ENCODE measurements at regions not wholly inside any gene's neighbourhood (a gene's known extent, or its start where the extent isn't known, plus 50 kb on each side); places are given as distances from the start of the nearest gene placed in this dataset.
"Not testable (repeated sequence)": the region's sequence is repeated elsewhere in the genome, so short reads cannot be mapped to it uniquely, and the experiment has no call there.

- Histone ChIP-seq H3F3A (ENCODE audit: insufficient read depth, low read length) (no peaks in the 10 kb centered on the region), H3K27ac (ENCODE audit: low read depth, low read length, poor library complexity, severe bottlenecking) (no peak overlapping the region), H3K36me3 (ENCODE audit: insufficient read depth, low read length) (no peaks in the 10 kb centered on the region), H3K4me2 (ENCODE audit: low read length) (no peak overlapping the region), H3K4me3 (ENCODE audit: low read depth, low read length, poor library complexity, severe bottlenecking) (no peak overlapping the region), H3K9ac (ENCODE audit: low read length) (no peak overlapping the region), H3K27me3 (ENCODE audit: insufficient read depth, low read length) (no peaks in the 10 kb centered on the region), H3K4me1 (ENCODE audit: insufficient read depth, low read length, severe bottlenecking) (no peaks in the 10 kb centered on the region), H4K20me1 (ENCODE audit: insufficient read depth, low read length) (no peaks in the 10 kb centered on the region), H3K9me2 (ENCODE audit: low read depth, low read length) (no peaks in the 10 kb centered on the region), H2AFZ (ENCODE audit: low read length) (no peak overlapping the region), H3K9me3 (ENCODE audit: low read length) (no peaks in the 10 kb centered on the region), H3K79me2 (ENCODE audit: insufficient read depth, low read length) (no peaks in the 10 kb centered on the region)
- peak; percentile 58 for TF ChIP-seq CTCF (IDR thresholded peaks at IDR 0.05; ENCODE audit: low read length)
- TF ChIP-seq EZH2 (IDR thresholded peaks at IDR 0.05; ENCODE audit: borderline replicate concordance, low read length) = no peak
These were observed 203.0 kb upstream of the TBX18 start for GRCh38 chr6:84967389-84967788.

GRCh38 chr6:84953111-84953755 is 188.8 kb upstream of the TBX18 start:
- no peak overlapping the region for H3K4me2 ChIP-seq (ENCODE audit: low read length)
- H2AFZ ChIP-seq (ENCODE audit: low read length) = no peak overlapping the region
- no peaks in the 10 kb centered on the region for H3K4me1 ChIP-seq (ENCODE audit: insufficient read depth, low read length, severe bottlenecking)
- H3K27me3 ChIP-seq (ENCODE audit: insufficient read depth, low read length) = no peaks in the 10 kb centered on the region
- no peaks in the 10 kb centered on the region for H3F3A ChIP-seq (ENCODE audit: insufficient read depth, low read length)
- no peaks in the 10 kb centered on the region for H4K20me1 ChIP-seq (ENCODE audit: insufficient read depth, low read length)
- no peaks in the 10 kb centered on the region for H3K79me2 ChIP-seq (ENCODE audit: insufficient read depth, low read length)
- H3K27ac ChIP-seq (ENCODE audit: low read depth, low read length, poor library complexity, severe bottlenecking) = no peak overlapping the region
- H3K4me3 ChIP-seq (ENCODE audit: low read depth, low read length, poor library complexity, severe bottlenecking) = no peak overlapping the region
- no peaks in the 10 kb centered on the region for H3K9me2 ChIP-seq (ENCODE audit: low read depth, low read length)
- TF ChIP-seq EZH2 (IDR thresholded peaks at IDR 0.05; ENCODE audit: borderline replicate concordance, low read length) (no peak), CTCF (IDR thresholded peaks at IDR 0.05; ENCODE audit: low read length) (no peak)
- no peaks in the 10 kb centered on the region for H3K9me3 ChIP-seq (ENCODE audit: low read length)
- H3K36me3 ChIP-seq (ENCODE audit: insufficient read depth, low read length) = no peaks in the 10 kb centered on the region
- no peak overlapping the region for H3K9ac ChIP-seq (ENCODE audit: low read length)

GRCh38 chr6:84944926-84945325 is 180.5 kb upstream of the TBX18 start:
- not testable (repeated sequence) for H3K79me2 ChIP-seq (ENCODE audit: insufficient read depth, low read length); H3K9me3 ChIP-seq (ENCODE audit: low read length); H3K9me2 ChIP-seq (ENCODE audit: low read depth, low read length); H3K9ac ChIP-seq (ENCODE audit: low read length); H3K4me3 ChIP-seq (ENCODE audit: low read depth, low read length, poor library complexity, severe bottlenecking); H2AFZ ChIP-seq (ENCODE audit: low read length); H3K36me3 ChIP-seq (ENCODE audit: insufficient read depth, low read length); H3K4me1 ChIP-seq (ENCODE audit: insufficient read depth, low read length, severe bottlenecking); H4K20me1 ChIP-seq (ENCODE audit: insufficient read depth, low read length); H3F3A ChIP-seq (ENCODE audit: insufficient read depth, low read length); H3K27ac ChIP-seq (ENCODE audit: low read depth, low read length, poor library complexity, severe bottlenecking); H3K27me3 ChIP-seq (ENCODE audit: insufficient read depth, low read length); H3K4me2 ChIP-seq (ENCODE audit: low read length)

GRCh38 chr6:84943905-84944304 is 179.5 kb upstream of the TBX18 start:
- H3K9ac ChIP-seq (ENCODE audit: low read length) = no peak overlapping the region
- no peak overlapping the region for H3K27ac ChIP-seq (ENCODE audit: low read depth, low read length, poor library complexity, severe bottlenecking)
- no peaks in the 10 kb centered on the region for H3K79me2 ChIP-seq (ENCODE audit: insufficient read depth, low read length)
- no peak overlapping the region for H2AFZ ChIP-seq (ENCODE audit: low read length)
- H3K36me3 ChIP-seq (ENCODE audit: insufficient read depth, low read length) = no peaks in the 10 kb centered on the region
- no peaks in the 10 kb centered on the region for H3K9me2 ChIP-seq (ENCODE audit: low read depth, low read length)
- no peaks in the 10 kb centered on the region for H3K9me3 ChIP-seq (ENCODE audit: low read length)
- H3K27me3 ChIP-seq (ENCODE audit: insufficient read depth, low read length) = no peaks in the 10 kb centered on the region
- no peak overlapping the region for H3K4me3 ChIP-seq (ENCODE audit: low read depth, low read length, poor library complexity, severe bottlenecking)
- no peaks in the 10 kb centered on the region for H3K4me1 ChIP-seq (ENCODE audit: insufficient read depth, low read length, severe bottlenecking)
- H3K4me2 ChIP-seq (ENCODE audit: low read length) = no peak overlapping the region
- no peaks in the 10 kb centered on the region for H3F3A ChIP-seq (ENCODE audit: insufficient read depth, low read length)
- H4K20me1 ChIP-seq (ENCODE audit: insufficient read depth, low read length) = no peaks in the 10 kb centered on the region
- TF ChIP-seq EZH2 (IDR thresholded peaks at IDR 0.05; ENCODE audit: borderline replicate concordance, low read length) = no peak
- TF ChIP-seq CTCF (IDR thresholded peaks at IDR 0.05; ENCODE audit: low read length) = no peak

GRCh38 chr6:84941609-84942008 is 177.2 kb upstream of the TBX18 start:
- H3F3A ChIP-seq (ENCODE audit: insufficient read depth, low read length); H3K9me2 ChIP-seq (ENCODE audit: low read depth, low read length); H3K9me3 ChIP-seq (ENCODE audit: low read length); H4K20me1 ChIP-seq (ENCODE audit: insufficient read depth, low read length); H3K4me1 ChIP-seq (ENCODE audit: insufficient read depth, low read length, severe bottlenecking); H2AFZ ChIP-seq (ENCODE audit: low read length); H3K9ac ChIP-seq (ENCODE audit: low read length); H3K27ac ChIP-seq (ENCODE audit: low read depth, low read length, poor library complexity, severe bottlenecking); H3K27me3 ChIP-seq (ENCODE audit: insufficient read depth, low read length); H3K4me2 ChIP-seq (ENCODE audit: low read length); H3K36me3 ChIP-seq (ENCODE audit: insufficient read depth, low read length); H3K4me3 ChIP-seq (ENCODE audit: low read depth, low read length, poor library complexity, severe bottlenecking); H3K79me2 ChIP-seq (ENCODE audit: insufficient read depth, low read length): not testable (repeated sequence)
